ENCODE measurements at regions not wholly inside any gene's neighbourhood (a gene's known extent, or its start where the extent isn't known, plus 50 kb on each side); places are given as distances from the start of the nearest gene placed in this dataset.

DNA sequence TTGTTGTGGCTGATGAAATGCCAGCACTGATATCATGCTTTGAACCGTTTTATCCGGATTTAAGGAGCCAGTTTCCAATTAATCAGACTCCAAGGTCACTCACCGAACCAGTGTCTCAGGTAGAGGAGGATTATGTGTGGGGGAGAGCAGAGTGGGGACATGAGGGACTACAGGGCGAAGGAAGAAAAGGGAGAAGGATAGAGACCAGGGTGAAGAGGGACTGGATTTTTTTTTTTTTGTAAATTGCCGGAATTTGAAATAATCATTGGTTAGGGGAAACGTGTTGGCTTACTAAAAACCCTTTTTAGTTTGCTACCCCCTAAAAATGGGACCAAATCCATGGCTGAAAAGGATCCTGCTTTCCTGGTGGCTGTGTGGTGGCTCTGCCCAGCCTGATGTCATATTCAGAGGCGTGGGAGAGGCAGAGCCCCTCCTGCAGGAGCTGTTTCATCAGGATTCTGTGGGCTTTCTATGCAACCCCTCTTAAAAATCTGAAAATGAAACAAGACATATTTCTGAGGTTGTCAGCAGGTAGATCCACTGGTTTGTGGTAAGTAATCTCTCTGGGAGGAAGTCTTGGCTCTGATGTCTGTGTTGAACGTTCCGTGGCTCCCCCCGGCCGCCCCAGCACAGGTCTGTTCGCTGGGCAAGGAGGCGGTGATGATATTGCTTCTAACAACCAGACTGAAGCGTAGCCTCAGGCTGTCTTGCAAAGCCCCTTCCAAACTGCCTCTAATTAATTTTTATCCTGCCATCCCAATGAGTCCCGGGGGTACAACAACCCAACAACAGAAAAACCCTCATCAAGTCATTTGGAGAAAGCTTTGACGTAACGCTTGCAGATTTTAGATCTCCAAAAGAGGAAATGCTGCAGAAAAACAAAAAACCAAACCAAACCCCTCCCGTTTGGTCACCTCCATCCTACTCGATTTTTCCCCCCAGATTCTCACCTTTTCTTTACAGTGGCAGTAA lies 143.0 kb upstream of the ZFHX3 start:
- TF ChIP-seq, protein P1, sequence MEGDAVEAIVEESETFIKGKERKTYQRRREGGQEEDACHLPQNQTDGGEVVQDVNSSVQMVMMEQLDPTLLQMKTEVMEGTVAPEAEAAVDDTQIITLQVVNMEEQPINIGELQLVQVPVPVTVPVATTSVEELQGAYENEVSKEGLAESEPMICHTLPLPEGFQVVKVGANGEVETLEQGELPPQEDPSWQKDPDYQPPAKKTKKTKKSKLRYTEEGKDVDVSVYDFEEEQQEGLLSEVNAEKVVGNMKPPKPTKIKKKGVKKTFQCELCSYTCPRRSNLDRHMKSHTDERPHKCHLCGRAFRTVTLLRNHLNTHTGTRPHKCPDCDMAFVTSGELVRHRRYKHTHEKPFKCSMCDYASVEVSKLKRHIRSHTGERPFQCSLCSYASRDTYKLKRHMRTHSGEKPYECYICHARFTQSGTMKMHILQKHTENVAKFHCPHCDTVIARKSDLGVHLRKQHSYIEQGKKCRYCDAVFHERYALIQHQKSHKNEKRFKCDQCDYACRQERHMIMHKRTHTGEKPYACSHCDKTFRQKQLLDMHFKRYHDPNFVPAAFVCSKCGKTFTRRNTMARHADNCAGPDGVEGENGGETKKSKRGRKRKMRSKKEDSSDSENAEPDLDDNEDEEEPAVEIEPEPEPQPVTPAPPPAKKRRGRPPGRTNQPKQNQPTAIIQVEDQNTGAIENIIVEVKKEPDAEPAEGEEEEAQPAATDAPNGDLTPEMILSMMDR (IDR thresholded peaks at IDR 0.05), result no peak
- TF ChIP-seq POLR2A (IDR thresholded peaks at IDR 0.05), result no peak
